RCC 7860 (cell line): ENCODE measurements at regions not wholly inside any gene's neighbourhood (a gene's known extent, or its start where the extent isn't known, plus 50 kb on each side); places are given as distances from the start of the nearest gene placed in this dataset.

Experiments
- DNase-seq: peaks from one replicate; pipeline ENCODE4 v3.0.0-alpha.2; 2015; ENCODE audit warnings: low spot score
- FAIRE-seq: peaks from 2 replicates; lab custom pipeline; 2012; peaks lifted over from hg19 to GRCh38; lab: Jason Lieb, UNC

GRCh38 chr1:55284856-55285255 lies 69.7 kb upstream of the USP24 start:
- FAIRE-seq = peak; percentile 18
- no peak for DNase-seq

- FAIRE-seq (no peak), DNase-seq (no peak)
Measured at GRCh38 chr1:55282058-55282457, 66.9 kb upstream of the USP24 start.

- DNase-seq = no peak
- FAIRE-seq = no peak
Measured at GRCh38 chr1:55280731-55281130, 65.6 kb upstream of the USP24 start.

- FAIRE-seq (no peak), DNase-seq (no peak)
Measured at GRCh38 chr1:55279627-55280026, 64.5 kb upstream of the USP24 start.

GRCh38 chr1:55278378-55278777 lies 63.2 kb upstream of the USP24 start:
- FAIRE-seq = no peak
- DNase-seq = no peak

GRCh38 chr1:55277377-55278130 lies 62.4 kb upstream of the USP24 start:
- DNase-seq (peak; percentile 37), FAIRE-seq (no peak)

GRCh38 chr1:55276671-55277376 lies 61.7 kb upstream of the USP24 start:
- no peak for DNase-seq
- no peak for FAIRE-seq

- no peak for FAIRE-seq
- DNase-seq = no peak
Measured at GRCh38 chr1:55275941-55276341, 60.8 kb upstream of the USP24 start.

- no peak for DNase-seq
- no peak for FAIRE-seq
Measured at GRCh38 chr1:55275151-55275748, 60.1 kb upstream of the USP24 start.

GRCh38 chr1:55272994-55273393 lies 57.8 kb upstream of the USP24 start:
- FAIRE-seq (no peak), DNase-seq (no peak)
